ENCODE measurements at regions not wholly inside any gene's neighbourhood (a gene's known extent, or its start where the extent isn't known, plus 50 kb on each side); places are given as distances from the start of the nearest gene placed in this dataset.

- in situ Hi-C loops (cut with MboI; ENCODE audit: low sequenced_read_pairs, unreplicated experiment) = no loop called here
- no peak for DNase-seq (ENCODE audit: low spot score)
- TF ChIP-seq, protein P1, sequence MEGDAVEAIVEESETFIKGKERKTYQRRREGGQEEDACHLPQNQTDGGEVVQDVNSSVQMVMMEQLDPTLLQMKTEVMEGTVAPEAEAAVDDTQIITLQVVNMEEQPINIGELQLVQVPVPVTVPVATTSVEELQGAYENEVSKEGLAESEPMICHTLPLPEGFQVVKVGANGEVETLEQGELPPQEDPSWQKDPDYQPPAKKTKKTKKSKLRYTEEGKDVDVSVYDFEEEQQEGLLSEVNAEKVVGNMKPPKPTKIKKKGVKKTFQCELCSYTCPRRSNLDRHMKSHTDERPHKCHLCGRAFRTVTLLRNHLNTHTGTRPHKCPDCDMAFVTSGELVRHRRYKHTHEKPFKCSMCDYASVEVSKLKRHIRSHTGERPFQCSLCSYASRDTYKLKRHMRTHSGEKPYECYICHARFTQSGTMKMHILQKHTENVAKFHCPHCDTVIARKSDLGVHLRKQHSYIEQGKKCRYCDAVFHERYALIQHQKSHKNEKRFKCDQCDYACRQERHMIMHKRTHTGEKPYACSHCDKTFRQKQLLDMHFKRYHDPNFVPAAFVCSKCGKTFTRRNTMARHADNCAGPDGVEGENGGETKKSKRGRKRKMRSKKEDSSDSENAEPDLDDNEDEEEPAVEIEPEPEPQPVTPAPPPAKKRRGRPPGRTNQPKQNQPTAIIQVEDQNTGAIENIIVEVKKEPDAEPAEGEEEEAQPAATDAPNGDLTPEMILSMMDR (IDR thresholded peaks at IDR 0.05; ENCODE audit: borderline replicate concordance, control extremely low read depth, extremely low read depth, insufficient read depth, missing control alignments) = no peak
These were observed 290.9 kb upstream of the FAM78B start for GRCh38 chr1:166457700-166458099.

DNA sequence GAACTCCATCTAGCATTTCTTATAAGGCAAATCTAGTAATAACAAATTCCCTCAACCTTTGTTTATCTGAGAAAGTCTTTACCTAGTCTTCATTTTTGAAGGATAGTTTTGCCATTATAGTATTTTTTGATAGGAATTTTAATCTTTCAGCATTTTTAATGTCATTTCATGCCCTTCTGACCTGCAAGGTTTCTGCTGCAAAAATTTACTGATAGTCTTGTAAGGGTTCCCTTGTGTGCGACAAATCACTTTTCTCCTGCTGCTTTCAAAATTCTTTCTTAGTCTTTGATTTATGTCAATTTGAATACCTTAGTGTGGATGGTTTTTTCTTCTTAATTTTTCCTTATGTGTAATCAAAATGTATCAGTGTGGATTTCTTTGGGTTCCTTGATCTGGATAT is 297.5 kb upstream of the FAM78B start:
- TF ChIP-seq, protein P1 (IDR thresholded peaks at IDR 0.05; ENCODE audit: borderline replicate concordance, control extremely low read depth, extremely low read depth, insufficient read depth, missing control alignments) = no peak
- DNase-seq (ENCODE audit: low spot score) = no peak
- in situ Hi-C loops (cut with MboI; ENCODE audit: low sequenced_read_pairs, unreplicated experiment) = no loop called here

GRCh38 chr1:166470014-166470413 is 303.2 kb upstream of the FAM78B start:
- TF ChIP-seq, protein P1 (IDR thresholded peaks at IDR 0.05; ENCODE audit: borderline replicate concordance, control extremely low read depth, extremely low read depth, insufficient read depth, missing control alignments) = no peak
- in situ Hi-C loops (cut with MboI; ENCODE audit: low sequenced_read_pairs, unreplicated experiment) = no loop called here
- no peak for DNase-seq (ENCODE audit: low spot score)

GRCh38 chr1:166470441-166470840 is 303.6 kb upstream of the FAM78B start:
- TF ChIP-seq, protein P1 (IDR thresholded peaks at IDR 0.05; ENCODE audit: borderline replicate concordance, control extremely low read depth, extremely low read depth, insufficient read depth, missing control alignments) = no peak
- in situ Hi-C loops (cut with MboI; ENCODE audit: low sequenced_read_pairs, unreplicated experiment) = no loop called here
- no peak for DNase-seq (ENCODE audit: low spot score)

- in situ Hi-C loops (cut with MboI; ENCODE audit: low sequenced_read_pairs, unreplicated experiment) = no loop called here
- no peak for DNase-seq (ENCODE audit: low spot score)
- TF ChIP-seq, protein P1 (IDR thresholded peaks at IDR 0.05; ENCODE audit: borderline replicate concordance, control extremely low read depth, extremely low read depth, insufficient read depth, missing control alignments) = no peak
These were observed 304.6 kb upstream of the FAM78B start for GRCh38 chr1:166471359-166471758.

GRCh38 chr1:166479052-166479631 is 312.3 kb upstream of the FAM78B start:
- in situ Hi-C loops (cut with MboI; ENCODE audit: low sequenced_read_pairs, unreplicated experiment) = loop anchor here (25.0 kb wide), 1 partner anchor 867 kb away; no protein-coding TSS in a partner anchor

More at GRCh38 chr1:166479052-166479631, 312.3 kb upstream of the FAM78B start:
- TF ChIP-seq, protein P1 (IDR thresholded peaks at IDR 0.05; ENCODE audit: borderline replicate concordance, control extremely low read depth, extremely low read depth, insufficient read depth, missing control alignments) = peak; percentile 75
- DNase-seq (ENCODE audit: low spot score) = peak; percentile 38
